NCI-H2029 treated with DMSO at 0.1 percent for 48 hours (cell line): ENCODE measurements at regions not wholly inside any gene's neighbourhood (a gene's known extent, or its start where the extent isn't known, plus 50 kb on each side); places are given as distances from the start of the nearest gene placed in this dataset.
"Not testable (repeated sequence)": the region's sequence is repeated elsewhere in the genome, so short reads cannot be mapped to it uniquely, and the experiment has no call there.

Source experiments
- DNase-seq: peaks from one replicate; lab custom pipeline; 2025; lab: John Stamatoyannopoulos, UW

GRCh38 chr12:107372229-107372658 lies 278.9 kb upstream of the CRY1 start:
- DNase-seq, result no peak

- DNase-seq, result no peak
Measured at GRCh38 chr12:107373238-107373809, 280.0 kb upstream of the CRY1 start.

- DNase-seq, result no peak
Measured at GRCh38 chr12:107374161-107374840, 281.0 kb upstream of the CRY1 start.

- no peak for DNase-seq
Measured at GRCh38 chr12:107375231-107375630, 281.9 kb upstream of the CRY1 start.

DNA sequence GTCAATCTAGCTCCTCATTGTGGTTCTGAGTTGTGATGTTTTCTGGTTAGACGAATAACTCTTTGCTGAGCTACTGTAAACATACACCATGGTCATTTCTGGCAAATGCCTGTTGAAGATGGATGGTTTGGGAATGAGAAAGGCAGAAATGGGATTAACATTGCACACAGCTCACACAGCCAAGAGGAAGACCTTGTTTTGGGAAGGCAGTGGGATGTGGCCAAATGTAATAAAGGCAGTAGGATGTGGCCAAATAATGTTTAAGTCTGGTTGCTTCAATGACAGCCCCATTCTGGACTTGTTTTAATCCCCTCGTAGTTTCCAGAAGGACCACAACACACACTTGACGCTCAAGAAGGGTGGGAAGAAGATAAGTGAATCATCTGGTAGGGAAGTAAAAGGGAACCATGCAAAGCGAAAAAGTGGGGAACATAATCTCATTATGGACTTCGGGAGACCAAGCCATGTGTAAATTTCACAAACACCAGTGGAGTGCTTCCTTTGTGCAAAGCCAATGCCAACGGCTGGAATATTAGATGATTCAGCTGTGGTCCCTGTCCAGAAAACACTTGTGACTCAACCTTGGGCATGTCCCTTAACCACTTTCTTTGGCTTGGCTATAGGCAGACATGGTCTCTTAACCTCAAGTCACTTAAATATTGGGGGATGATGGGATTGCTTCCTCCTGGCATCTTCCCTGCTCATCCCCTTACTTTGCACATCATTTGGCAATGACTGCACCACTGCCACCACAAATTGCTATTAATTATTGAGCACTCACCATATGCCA lies 284.4 kb upstream of the CRY1 start:
- no peak for DNase-seq

- DNase-seq, result no peak
Measured at GRCh38 chr12:107378609-107379008, 285.3 kb upstream of the CRY1 start.

DNA sequence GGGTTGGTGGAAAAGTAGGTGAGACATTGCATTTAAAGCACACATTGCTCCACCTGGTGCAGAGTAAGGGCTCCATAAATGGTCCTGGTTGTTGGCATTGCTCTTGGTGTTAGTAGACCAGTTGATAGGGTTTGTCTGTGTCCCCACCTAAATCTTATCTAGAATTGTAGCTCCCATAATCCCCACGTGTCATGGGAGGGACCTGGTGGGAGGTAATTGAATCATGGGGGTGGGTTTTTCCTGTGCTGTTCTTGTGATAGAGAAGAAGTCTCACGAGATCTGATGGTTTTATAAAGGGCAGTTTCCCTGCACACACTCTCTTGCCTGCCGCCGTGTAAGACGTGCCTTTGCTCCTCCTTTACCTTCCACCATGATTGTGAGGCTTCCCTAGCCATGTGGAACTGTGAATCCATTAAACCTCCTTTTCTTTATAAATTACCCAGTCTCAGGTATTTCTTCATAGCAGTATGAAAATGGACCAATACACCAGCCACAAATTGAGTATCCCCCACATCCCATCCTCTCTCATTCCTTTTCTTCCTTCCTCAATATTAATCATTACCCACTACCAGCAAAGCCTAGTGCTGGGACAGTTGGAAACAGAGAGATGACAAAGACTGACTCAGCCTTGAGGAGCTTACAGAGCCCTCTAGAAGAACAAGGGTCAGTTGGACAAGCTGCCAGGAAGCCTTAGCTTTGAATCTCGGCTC lies 285.9 kb upstream of the CRY1 start:
- not testable (repeated sequence) for DNase-seq

- DNase-seq, result peak; percentile 33
Measured at GRCh38 chr12:107379852-107380567, 286.7 kb upstream of the CRY1 start.

- DNase-seq, result no peak
Measured at GRCh38 chr12:107384645-107385044, 291.3 kb upstream of the CRY1 start.

DNA sequence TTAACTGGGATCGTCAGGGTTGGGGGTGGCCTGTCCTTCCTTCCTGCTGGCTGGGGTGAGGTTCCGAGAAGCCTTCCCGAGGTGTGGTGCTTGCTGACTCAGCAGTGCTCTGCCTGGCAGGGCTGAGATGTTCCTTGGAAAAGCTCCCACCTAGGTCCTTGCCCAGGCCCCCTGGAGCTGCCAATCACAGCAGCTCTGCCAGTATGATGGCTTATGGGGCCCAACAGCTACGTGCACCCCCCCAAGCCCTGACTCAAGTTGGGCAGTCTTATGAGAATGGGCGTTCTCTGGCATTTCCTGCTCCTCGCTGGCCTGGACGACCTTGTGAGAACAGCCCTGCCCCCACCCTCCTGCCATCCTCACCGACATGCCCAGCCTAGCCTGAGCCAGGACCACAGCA lies 292.2 kb upstream of the CRY1 start:
- DNase-seq, result no peak

- no peak for DNase-seq
Measured at GRCh38 chr12:107386569-107386968, 293.2 kb upstream of the CRY1 start.

DNA sequence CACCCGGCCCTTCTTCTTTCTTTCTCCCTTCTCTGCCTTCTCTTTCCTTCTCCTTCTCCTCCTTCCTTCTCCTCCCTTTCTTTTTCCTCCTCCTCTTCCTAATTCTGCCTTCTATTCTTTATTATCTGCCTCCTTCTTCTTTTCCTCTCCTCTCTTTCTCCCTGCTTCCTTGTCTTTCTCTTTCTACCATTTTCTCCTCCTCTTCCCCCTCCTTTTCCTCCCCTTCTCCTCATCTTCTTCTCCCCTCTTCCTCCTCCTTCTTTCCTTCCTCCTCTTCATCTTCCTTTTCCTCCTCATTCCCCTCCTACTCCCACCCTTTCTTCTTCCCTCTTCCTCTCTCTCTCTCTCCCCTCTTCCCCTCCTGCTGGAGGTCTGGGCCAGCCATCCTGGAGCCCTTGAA lies 294.9 kb upstream of the CRY1 start:
- DNase-seq, result no peak

- DNase-seq, result no peak
Measured at GRCh38 chr12:107390414-107390813, 295.2 kb upstream of the PWP1 start.

- no peak for DNase-seq
Measured at GRCh38 chr12:107393043-107393717, 292.4 kb upstream of the PWP1 start.

- DNase-seq, result no peak
Measured at GRCh38 chr12:107394693-107395092, 290.9 kb upstream of the PWP1 start.

GRCh38 chr12:107395817-107396216 lies 289.8 kb upstream of the PWP1 start:
- no peak for DNase-seq

DNA sequence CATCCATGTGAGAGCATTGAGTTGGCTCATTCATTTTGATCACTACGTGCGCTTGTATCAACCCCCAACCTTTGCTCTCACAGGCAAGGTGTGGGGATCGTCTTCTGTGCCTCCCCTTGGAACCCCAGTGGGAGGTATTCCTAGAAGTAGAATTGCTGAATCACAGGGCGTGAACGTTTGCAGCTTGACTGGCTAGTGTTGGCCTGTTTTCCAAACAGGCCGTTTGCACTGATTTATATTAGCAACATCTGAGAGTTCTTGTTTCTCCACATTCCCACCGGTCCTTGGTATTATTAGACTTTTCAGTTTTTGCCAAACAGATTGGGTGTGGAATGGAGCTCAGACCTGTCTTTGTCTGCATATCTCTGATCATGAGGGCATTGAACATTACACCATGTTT lies 288.6 kb upstream of the PWP1 start:
- DNase-seq, result no peak

DNA sequence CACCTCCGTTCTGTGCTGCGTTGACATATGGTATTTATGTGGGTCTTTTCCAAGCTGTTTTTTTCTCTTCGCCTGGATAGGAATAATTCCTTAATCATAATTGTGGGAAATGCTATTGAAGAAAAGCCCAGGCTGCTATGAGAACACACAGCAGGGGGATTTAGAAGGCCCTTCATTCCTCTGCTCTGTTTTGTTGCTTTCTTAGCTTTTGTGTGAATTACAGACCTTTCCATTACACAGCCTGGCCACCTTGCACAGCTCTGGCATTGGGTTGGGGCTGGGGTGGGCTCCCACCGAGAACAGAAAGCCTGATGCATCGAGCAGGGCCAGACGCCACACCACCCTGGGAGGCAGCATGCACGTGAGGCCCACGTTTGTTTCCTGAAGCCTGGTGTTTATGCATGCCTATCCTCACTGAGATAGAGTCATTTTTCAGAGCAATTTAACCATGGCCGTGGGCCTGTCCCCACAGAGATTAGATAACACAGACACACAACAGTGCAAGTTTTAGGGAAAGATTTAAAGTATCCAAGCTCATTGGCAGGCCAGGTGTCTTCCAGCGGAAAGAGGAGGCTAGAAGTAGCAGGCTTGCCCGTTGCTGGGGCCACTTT lies 287.6 kb upstream of the PWP1 start:
- DNase-seq, result no peak

DNA sequence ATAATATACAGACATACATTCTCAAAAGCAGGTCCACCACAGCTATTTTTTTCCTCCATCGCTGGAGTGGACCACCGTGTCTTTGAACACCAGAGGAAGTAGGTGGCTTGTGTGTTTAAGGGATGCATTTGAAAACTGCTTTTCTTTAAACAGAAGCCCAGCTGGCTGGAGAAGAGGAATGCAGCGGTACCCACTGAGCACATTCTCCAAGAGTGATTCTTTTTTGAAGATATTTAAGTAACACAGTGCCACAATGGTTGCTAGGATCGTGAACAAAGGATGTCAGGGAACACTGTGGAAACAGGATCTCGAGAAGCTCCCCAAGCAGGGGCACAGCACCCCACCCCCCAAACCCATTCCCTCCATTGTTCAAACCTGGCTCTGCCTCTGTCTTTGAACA lies 286.6 kb upstream of the PWP1 start:
- no peak for DNase-seq

DNA sequence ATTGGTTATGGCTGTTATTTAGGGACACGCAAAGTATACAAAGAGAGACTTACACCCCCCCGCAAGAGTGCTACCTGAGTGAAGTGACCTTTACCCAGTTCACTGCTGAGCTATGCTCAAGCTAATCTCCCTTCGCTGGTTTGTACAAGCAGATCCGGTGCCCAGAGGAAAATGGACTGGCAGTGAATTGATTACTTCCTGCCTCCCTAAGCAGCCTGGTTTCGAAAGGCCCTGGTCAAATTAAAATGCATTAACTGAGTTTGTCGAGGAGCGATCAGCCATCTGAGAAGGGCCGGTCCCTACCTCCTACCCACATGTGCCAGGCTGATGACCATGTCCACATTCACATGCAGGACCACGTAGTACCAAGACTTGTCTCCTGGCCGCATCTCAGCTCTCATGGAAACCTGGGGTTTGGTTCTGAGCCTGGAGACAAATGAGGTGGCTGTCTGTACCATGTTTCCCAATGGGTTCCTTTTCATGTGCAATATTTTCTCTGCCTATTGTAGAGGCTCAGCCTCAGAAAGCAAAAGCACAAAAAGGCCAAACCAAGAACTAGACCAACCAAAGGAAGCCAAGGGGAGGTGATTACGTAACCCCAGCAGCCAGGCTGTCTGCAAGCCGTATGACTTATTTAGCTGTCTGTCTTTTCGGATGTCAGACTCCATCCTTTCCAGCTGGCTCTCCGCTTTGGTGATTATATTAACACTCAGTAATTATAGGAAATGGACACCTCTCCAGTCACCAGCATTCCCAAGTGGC lies 284.7 kb upstream of the PWP1 start:
- DNase-seq, result peak; percentile 26
